GM12874 (cell line): ENCODE measurements at regions not wholly inside any gene's neighbourhood (a gene's known extent, or its start where the extent isn't known, plus 50 kb on each side); places are given as distances from the start of the nearest gene placed in this dataset.

ENCODE experiments used
- TF ChIP-seq, protein P1 (sequence below): IDR thresholded peaks from 2 replicates; pipeline ENCODE4 v1.5.1; 2011; ENCODE audit warnings: low read depth, mild to moderate bottlenecking, control low read depth, low read length, moderate library complexity; ENCODE audit not compliant: insufficient read depth

DNA sequence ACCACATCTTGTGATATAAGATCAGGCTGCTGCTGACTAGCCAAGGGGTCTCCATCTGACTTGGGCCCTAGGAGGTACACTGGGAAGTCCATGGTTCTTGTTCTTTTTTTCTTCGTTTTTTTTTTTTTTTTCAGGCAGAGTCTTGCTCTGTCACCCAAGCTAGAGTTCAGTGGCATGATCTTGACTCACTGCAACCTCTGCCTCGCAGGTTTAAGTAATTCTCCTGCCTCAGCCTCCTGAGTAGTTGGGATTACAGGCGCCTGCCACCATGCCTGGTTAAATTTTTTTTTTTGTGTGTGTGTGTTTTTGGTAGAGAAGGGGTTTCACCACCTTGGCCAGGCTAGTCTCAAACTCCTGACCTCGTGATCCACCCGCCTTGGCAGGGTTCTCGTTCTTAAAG is 178.2 kb downstream of the RMST start:
- TF ChIP-seq, protein P1, sequence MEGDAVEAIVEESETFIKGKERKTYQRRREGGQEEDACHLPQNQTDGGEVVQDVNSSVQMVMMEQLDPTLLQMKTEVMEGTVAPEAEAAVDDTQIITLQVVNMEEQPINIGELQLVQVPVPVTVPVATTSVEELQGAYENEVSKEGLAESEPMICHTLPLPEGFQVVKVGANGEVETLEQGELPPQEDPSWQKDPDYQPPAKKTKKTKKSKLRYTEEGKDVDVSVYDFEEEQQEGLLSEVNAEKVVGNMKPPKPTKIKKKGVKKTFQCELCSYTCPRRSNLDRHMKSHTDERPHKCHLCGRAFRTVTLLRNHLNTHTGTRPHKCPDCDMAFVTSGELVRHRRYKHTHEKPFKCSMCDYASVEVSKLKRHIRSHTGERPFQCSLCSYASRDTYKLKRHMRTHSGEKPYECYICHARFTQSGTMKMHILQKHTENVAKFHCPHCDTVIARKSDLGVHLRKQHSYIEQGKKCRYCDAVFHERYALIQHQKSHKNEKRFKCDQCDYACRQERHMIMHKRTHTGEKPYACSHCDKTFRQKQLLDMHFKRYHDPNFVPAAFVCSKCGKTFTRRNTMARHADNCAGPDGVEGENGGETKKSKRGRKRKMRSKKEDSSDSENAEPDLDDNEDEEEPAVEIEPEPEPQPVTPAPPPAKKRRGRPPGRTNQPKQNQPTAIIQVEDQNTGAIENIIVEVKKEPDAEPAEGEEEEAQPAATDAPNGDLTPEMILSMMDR, result no peak

DNA sequence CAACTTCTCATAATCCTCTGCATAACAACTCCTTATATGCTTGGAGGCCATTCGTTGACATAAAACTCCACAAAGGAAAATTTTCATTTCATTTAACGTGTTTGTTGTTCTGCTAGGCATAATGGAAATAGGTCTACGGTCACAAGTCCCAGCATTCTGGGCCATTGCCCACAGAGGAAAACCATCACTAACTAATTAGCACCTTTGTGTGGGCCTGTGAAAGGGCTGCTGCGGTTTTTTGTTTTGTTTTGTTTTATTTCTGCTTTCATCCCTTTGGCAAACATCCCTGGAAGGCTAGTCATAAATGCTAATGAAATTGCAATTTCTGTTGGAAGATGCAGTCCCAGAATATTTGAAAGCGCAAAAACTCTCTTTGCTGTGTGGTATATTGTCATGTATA is 180.3 kb downstream of the RMST start:
- TF ChIP-seq, protein P1, result no peak

DNA sequence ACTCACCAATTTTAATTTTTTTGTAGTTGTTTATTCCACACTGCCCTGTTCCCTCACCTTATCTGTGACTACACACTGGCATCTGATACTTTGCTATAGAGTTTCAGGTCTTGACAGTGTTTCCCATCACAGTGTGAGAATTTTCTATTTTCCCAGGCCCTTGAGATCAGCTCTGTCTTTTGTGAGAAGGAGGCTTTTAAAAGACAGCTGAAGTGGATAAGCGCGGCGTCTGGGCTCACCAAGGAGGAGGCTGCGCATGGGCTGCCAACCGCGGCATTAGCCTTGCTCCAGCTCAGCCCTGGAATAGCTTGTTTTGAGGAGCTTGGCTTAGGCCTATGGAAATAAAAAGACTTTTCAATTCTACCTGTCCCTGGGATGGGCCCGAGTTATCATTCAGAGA is 181.3 kb downstream of the RMST start:
- TF ChIP-seq, protein P1, result no peak

DNA sequence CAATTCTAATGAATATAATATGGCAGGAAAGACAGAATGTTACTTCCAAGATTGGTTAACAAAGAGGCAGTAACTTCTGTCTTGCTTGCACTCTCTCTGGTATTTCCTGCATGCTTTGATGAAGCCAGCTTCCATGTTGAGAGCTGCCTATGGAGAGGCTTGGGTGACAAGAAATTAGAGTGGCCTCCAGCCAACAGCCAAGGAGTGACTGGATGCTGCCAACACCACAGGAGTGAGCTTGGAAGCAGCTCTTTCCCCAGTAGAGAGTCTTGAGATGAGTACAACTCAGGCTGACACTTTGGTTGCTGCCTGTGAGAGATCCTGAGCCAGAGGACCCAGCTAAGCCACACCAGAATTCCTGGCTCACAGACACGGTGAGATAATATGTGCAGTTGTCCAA is 183.1 kb downstream of the RMST start:
- TF ChIP-seq, protein P1, result no peak

DNA sequence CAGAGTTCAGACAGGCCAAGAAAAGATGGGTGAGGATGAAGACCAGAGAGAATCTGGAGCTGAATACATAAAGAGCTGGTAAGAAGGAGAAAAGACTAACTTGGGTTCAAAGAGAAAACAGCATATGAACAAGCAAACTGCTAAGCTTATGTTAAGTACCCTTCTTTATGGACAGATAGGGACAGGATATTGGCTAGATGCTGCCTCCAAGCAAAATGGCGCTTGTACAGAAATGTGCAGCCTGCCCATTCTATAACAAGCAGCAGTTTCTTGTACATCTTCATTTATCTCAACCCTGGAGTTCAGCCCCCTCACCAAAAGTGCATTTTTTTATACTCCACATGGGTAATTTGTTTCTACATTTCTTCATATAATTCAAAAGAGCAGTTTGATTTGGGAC is 184.5 kb downstream of the RMST start:
- TF ChIP-seq, protein P1, result no peak

DNA sequence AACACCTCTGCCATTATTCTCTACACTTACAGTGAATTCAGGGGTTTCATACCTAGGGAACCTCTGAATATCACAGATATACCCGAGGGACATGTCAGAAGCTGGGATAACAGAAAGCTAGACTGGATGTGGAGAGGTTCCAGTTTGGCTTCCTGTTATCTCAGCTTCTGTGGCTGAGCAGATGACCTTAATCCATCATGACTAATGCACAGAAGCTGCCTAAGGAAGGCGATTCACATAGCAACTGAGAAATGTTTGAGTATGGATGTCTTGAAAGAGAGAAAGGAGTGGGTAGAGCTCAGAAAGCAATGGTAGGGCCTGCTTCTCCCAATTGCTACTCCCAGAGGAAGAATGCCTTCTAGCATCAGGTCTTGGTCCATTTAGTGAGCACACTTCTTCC is 187.6 kb downstream of the RMST start:
- TF ChIP-seq, protein P1, result no peak

DNA sequence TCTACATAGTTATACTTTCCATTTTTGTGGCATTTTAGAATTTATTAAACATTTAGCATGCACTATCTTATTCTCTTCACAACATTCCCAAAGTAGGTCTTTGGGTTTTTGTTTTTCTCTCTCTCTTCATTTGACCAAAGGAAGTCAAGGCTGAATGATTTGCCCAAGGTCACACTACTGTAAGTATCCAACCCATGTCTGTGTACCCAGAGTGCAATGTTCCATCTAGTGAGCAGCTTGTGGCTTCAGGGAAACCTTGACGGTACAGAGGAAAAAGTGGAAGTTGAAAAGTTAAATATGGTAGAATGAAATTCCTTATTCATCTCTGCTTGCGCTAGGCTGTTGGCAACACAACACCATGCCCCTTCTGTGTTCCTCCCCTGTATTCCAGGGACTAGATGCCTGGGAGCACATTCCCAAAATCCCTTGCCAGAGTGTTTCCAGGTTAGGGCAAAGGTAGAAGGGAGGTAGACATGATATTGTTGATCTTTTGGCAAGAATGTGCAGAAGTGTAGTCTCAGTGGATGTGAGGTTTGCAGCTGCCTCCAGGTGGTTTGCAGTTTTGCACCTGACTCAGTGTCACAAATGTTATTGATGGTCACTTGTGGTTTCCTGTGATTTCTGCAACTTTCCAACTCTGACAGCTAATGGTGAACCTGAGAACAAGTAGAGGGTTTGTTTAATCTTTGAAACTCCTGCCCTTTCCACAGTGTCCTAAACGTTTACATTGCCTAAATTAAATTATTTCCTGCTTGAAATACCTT is 196.7 kb downstream of the RMST start:
- TF ChIP-seq, protein P1, result no peak
